ENCODE measurements at regions not wholly inside any gene's neighbourhood (a gene's known extent, or its start where the extent isn't known, plus 50 kb on each side); places are given as distances from the start of the nearest gene placed in this dataset.

GRCh38 chr19:29275266-29275665 is 62.3 kb upstream of the UQCRFS1 start:
- H3K27ac Mint-ChIP-seq = no peak overlapping the region
- peaks cover 37% of the 10 kb centered on the region for H3K27me3 Mint-ChIP-seq (ENCODE audit: low read depth, poor library complexity)
- no peaks in the 10 kb centered on the region for H3K36me3 Mint-ChIP-seq (ENCODE audit: low read depth)
- peaks cover 19% of the 10 kb centered on the region for H3K4me1 Mint-ChIP-seq
- DNase-seq = no peak
- TF ChIP-seq CTCF (IDR thresholded peaks at IDR 0.05) = no peak
- no peak overlapping the region for H3K4me3 Mint-ChIP-seq
- H3K9me3 Mint-ChIP-seq = no peaks in the 10 kb centered on the region

DNA sequence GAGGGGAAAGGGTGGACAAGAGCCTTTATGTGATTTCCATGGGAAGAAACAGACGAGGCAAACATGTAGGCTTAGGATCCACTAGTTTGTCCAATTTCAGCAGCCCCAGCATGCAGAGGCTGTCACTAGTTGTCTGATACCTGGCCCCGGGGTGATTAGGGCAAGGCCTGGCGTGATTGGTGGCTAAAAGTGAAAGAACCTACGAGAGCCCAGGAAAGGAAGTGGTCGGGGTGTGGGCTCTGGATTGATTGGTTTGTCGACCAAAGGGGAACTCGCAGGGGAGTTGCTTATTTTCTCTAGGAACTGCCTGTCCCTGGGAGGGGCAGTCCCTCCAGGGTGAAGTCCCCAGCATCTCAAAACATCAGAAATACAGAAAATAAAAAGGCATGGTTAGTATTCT is 64.2 kb upstream of the UQCRFS1 start:
- Mint-ChIP-seq H3K4me1 (peaks cover 17% of the 10 kb centered on the region), H3K27ac (no peak overlapping the region), H3K4me3 (no peak overlapping the region), H3K27me3 (ENCODE audit: low read depth, poor library complexity) (peaks cover 40% of the 10 kb centered on the region), H3K9me3 (no peaks in the 10 kb centered on the region), H3K36me3 (ENCODE audit: low read depth) (no peaks in the 10 kb centered on the region)
- no peak for TF ChIP-seq CTCF (IDR thresholded peaks at IDR 0.05)
- peak; percentile 18 for DNase-seq

DNA sequence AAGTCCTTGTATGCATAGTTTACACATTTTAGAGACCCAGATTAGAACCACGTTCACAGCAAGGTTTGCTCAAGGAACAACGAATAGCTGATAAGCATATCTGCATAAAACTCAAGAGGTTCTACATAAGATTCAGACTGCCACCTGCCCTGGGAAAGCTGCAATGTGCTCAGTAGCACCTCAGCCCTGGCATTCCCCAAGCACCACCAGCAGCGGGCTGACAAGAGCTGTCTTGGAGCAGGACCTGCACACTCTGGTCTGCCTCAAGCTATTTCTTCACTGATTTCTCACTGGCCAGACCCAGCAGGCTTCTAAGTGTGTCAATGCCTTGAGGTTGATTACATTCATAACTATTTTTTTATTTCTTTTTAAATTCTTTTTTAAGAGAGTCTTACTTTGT is 65.8 kb upstream of the UQCRFS1 start:
- Mint-ChIP-seq H3K27ac (no peak overlapping the region), H3K4me1 (peaks cover 13% of the 10 kb centered on the region), H3K4me3 (no peak overlapping the region), H3K27me3 (ENCODE audit: low read depth, poor library complexity) (peaks cover 49% of the 10 kb centered on the region), H3K36me3 (ENCODE audit: low read depth) (no peaks in the 10 kb centered on the region), H3K9me3 (no peaks in the 10 kb centered on the region)
- no peak for DNase-seq
- no peak for TF ChIP-seq CTCF (IDR thresholded peaks at IDR 0.05)

- Mint-ChIP-seq H3K27ac (no peak overlapping the region), H3K4me3 (no peak overlapping the region), H3K36me3 (ENCODE audit: low read depth) (no peaks in the 10 kb centered on the region), H3K9me3 (peaks cover 4% of the 10 kb centered on the region), H3K4me1 (peaks cover 13% of the 10 kb centered on the region), H3K27me3 (ENCODE audit: low read depth, poor library complexity) (peaks cover 43% of the 10 kb centered on the region)
- DNase-seq = no peak
- no peak for TF ChIP-seq CTCF (IDR thresholded peaks at IDR 0.05)
Observed at GRCh38 chr19:29283366-29283765, 70.4 kb upstream of the UQCRFS1 start.

DNA sequence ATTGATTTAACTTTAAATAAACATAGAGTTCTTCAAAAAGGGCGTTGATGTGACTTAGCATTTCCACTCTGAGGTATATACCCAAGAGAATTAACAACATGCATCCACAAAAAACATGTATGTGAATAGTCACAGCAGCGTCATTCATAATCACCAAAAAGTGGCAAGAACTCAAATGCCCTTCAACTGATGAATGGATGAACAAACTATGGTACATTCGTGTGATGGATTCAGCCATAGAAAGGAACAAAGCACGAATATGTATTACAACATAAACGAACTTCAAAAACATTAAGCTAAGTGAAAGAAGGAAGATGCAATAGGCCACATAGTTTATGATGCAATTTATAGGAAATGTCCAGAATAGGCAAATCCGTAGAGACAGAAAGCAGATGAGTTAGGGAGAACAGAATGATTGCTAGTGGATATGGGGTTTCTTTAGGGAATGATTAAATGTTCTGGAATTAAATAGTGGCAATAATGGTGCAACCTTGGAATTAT is 72.3 kb upstream of the UQCRFS1 start:
- peaks cover 4% of the 10 kb centered on the region for H3K9me3 Mint-ChIP-seq
- no peak overlapping the region for H3K4me3 Mint-ChIP-seq
- no peaks in the 10 kb centered on the region for H3K36me3 Mint-ChIP-seq (ENCODE audit: low read depth)
- no peak for DNase-seq
- TF ChIP-seq CTCF (IDR thresholded peaks at IDR 0.05) = no peak
- H3K27ac Mint-ChIP-seq = no peak overlapping the region
- peaks cover 34% of the 10 kb centered on the region for H3K27me3 Mint-ChIP-seq (ENCODE audit: low read depth, poor library complexity)
- peaks cover 21% of the 10 kb centered on the region for H3K4me1 Mint-ChIP-seq

- H3K9me3 Mint-ChIP-seq = peaks cover 4% of the 10 kb centered on the region
- no peak overlapping the region for H3K27ac Mint-ChIP-seq
- DNase-seq = peak; percentile 53
- peaks cover 34% of the 10 kb centered on the region for H3K27me3 Mint-ChIP-seq (ENCODE audit: low read depth, poor library complexity)
- H3K36me3 Mint-ChIP-seq (ENCODE audit: low read depth) = no peaks in the 10 kb centered on the region
- H3K4me1 Mint-ChIP-seq = peaks cover 28% of the 10 kb centered on the region
- TF ChIP-seq CTCF (IDR thresholded peaks at IDR 0.05) = peak; percentile 63
- no peak overlapping the region for H3K4me3 Mint-ChIP-seq
Observed at GRCh38 chr19:29285878-29286277, 72.9 kb upstream of the UQCRFS1 start.

Data from nephron progenitor cell (in vitro differentiated cells).